ENCODE measurements at regions not wholly inside any gene's neighbourhood (a gene's known extent, or its start where the extent isn't known, plus 50 kb on each side); places are given as distances from the start of the nearest gene placed in this dataset.

DNA sequence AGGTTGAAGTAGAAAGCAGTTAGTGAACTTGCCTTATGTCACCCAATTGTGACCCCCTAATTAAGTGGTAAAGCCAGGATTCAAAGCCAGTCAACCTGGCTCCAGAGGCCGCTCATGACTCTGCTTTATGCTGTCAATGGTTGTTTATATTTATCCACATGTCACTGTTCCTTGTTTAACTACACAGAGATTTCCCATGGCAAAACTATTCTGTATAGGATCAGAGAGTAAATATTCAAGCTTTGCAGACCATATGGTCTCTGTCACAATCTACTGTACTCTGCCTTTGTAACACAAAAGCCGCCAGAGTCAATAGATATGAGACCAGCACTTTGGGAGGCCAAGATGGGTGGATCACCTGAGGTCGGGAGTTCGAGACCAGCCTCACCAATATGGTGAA, 371.7 kb upstream of the PTBP2 start:
- Histone ChIP-seq H3K4me3 (ENCODE audit: low read depth, low read length) (no peak overlapping the region), H3K36me3 (ENCODE audit: control insufficient read depth in 2 of 2, insufficient read depth in 1 of 2, low read length in 2 of 2) (no peaks in the 10 kb centered on the region), H3K4me1 (ENCODE audit: control insufficient read depth, insufficient read depth, low read length) (no peaks in the 10 kb centered on the region), H3K9me3 (ENCODE audit: control insufficient read depth, insufficient read depth, low read depth, low read length) (no peaks in the 10 kb centered on the region), H3K27ac (ENCODE audit: extremely low read depth, low read depth, low read length) (no peak overlapping the region)
- ChIA-PET CTCF (no interaction called here), POLR2A (no interaction called here)
- TF ChIP-seq, protein P1, sequence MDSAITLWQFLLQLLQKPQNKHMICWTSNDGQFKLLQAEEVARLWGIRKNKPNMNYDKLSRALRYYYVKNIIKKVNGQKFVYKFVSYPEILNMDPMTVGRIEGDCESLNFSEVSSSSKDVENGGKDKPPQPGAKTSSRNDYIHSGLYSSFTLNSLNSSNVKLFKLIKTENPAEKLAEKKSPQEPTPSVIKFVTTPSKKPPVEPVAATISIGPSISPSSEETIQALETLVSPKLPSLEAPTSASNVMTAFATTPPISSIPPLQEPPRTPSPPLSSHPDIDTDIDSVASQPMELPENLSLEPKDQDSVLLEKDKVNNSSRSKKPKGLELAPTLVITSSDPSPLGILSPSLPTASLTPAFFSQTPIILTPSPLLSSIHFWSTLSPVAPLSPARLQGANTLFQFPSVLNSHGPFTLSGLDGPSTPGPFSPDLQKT (IDR thresholded peaks at IDR 0.05; ENCODE audit: borderline replicate concordance, low read depth, low read length), result no peak
- TF ChIP-seq ZNF585B (tag by site-specific recombination; IDR thresholded peaks at IDR 0.05) (no peak), ZIC2 (tag by site-specific recombination; IDR thresholded peaks at IDR 0.05) (no peak), TRIM28 (IDR thresholded peaks at IDR 0.05; ENCODE audit: borderline replicate concordance, low read length) (no peak), ZNF324 (tag by site-specific recombination; IDR thresholded peaks at IDR 0.05) (no peak), YY1 (tag by site-specific recombination; IDR thresholded peaks at IDR 0.05) (no peak)
- TF ChIP-seq, protein P2, sequence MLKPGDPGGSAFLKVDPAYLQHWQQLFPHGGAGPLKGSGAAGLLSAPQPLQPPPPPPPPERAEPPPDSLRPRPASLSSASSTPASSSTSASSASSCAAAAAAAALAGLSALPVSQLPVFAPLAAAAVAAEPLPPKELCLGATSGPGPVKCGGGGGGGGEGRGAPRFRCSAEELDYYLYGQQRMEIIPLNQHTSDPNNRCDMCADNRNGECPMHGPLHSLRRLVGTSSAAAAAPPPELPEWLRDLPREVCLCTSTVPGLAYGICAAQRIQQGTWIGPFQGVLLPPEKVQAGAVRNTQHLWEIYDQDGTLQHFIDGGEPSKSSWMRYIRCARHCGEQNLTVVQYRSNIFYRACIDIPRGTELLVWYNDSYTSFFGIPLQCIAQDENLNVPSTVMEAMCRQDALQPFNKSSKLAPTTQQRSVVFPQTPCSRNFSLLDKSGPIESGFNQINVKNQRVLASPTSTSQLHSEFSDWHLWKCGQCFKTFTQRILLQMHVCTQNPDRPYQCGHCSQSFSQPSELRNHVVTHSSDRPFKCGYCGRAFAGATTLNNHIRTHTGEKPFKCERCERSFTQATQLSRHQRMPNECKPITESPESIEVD (tag by site-specific recombination; IDR thresholded peaks at IDR 0.05), result no peak
- TF ChIP-seq, protein P3, sequence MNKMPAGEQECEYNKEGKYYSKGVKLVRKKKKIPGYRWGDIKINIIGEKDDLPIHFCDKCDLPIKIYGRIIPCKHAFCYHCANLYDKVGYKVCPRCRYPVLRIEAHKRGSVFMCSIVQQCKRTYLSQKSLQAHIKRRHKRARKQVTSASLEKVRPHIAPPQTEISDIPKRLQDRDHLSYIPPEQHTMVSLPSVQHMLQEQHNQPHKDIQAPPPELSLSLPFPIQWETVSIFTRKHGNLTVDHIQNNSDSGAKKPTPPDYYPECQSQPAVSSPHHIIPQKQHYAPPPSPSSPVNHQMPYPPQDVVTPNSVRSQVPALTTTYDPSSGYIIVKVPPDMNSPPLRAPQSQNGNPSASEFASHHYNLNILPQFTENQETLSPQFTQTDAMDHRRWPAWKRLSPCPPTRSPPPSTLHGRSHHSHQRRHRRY (tag by site-specific recombination; IDR thresholded peaks at IDR 0.05), result no peak
- TF ChIP-seq, protein P4, sequence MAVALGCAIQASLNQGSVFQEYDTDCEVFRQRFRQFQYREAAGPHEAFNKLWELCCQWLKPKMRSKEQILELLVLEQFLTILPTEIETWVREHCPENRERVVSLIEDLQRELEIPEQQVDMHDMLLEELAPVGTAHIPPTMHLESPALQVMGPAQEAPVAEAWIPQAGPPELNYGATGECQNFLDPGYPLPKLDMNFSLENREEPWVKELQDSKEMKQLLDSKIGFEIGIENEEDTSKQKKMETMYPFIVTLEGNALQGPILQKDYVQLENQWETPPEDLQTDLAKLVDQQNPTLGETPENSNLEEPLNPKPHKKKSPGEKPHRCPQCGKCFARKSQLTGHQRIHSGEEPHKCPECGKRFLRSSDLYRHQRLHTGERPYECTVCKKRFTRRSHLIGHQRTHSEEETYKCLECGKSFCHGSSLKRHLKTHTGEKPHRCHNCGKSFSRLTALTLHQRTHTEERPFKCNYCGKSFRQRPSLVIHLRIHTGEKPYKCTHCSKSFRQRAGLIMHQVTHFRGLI (tag by site-specific recombination; IDR thresholded peaks at IDR 0.05), result no peak

DNA sequence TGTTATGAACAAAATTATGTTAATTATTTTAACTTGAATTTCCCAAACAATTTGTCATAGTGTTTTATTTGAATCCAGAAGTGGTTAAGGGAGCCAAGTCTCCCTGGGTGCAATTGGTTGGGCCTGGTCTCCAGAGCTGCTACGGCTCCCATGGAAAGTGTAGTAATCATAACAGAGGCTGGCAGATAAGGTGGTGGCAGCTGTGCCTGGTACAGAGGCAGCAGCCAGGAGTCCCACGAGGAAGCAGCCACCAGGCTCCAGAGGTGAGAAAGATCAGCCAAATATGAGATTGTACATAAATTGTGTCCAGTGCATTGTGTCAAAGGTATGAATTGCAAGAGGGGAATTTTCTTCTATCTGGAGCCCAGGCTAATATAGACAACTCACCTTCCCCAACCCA, 368.9 kb upstream of the PTBP2 start:
- POLR2A ChIA-PET, result no interaction called here
- CTCF ChIA-PET, result no interaction called here
- H3K4me3 ChIP-seq (ENCODE audit: low read depth, low read length), result no peak overlapping the region
- no peaks in the 10 kb centered on the region for H3K36me3 ChIP-seq (ENCODE audit: control insufficient read depth in 2 of 2, insufficient read depth in 1 of 2, low read length in 2 of 2)
- no peaks in the 10 kb centered on the region for H3K9me3 ChIP-seq (ENCODE audit: control insufficient read depth, insufficient read depth, low read depth, low read length)
- no peaks in the 10 kb centered on the region for H3K4me1 ChIP-seq (ENCODE audit: control insufficient read depth, insufficient read depth, low read length)
- H3K27ac ChIP-seq (ENCODE audit: extremely low read depth, low read depth, low read length), result no peak overlapping the region
- TF ChIP-seq ZNF521 (tag by site-specific recombination; IDR thresholded peaks at IDR 0.05) (no peak), ZNF140 (tag by site-specific recombination; IDR thresholded peaks at IDR 0.05) (no peak), KLF8 (tag by site-specific recombination; IDR thresholded peaks at IDR 0.05) (no peak), ZNF785 (tag by site-specific recombination; IDR thresholded peaks at IDR 0.05) (no peak), ZNF596 (tag by site-specific recombination; IDR thresholded peaks at IDR 0.05) (no peak), ZNF677 (tag by site-specific recombination; IDR thresholded peaks at IDR 0.05) (no peak), ZNF621 (tag by site-specific recombination; IDR thresholded peaks at IDR 0.05) (no peak)
- TF ChIP-seq, protein P5, sequence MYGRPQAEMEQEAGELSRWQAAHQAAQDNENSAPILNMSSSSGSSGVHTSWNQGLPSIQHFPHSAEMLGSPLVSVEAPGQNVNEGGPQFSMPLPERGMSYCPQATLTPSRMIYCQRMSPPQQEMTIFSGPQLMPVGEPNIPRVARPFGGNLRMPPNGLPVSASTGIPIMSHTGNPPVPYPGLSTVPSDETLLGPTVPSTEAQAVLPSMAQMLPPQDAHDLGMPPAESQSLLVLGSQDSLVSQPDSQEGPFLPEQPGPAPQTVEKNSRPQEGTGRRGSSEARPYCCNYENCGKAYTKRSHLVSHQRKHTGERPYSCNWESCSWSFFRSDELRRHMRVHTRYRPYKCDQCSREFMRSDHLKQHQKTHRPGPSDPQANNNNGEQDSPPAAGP (tag by site-specific recombination; IDR thresholded peaks at IDR 0.05), result no peak
- TF ChIP-seq, protein P6, sequence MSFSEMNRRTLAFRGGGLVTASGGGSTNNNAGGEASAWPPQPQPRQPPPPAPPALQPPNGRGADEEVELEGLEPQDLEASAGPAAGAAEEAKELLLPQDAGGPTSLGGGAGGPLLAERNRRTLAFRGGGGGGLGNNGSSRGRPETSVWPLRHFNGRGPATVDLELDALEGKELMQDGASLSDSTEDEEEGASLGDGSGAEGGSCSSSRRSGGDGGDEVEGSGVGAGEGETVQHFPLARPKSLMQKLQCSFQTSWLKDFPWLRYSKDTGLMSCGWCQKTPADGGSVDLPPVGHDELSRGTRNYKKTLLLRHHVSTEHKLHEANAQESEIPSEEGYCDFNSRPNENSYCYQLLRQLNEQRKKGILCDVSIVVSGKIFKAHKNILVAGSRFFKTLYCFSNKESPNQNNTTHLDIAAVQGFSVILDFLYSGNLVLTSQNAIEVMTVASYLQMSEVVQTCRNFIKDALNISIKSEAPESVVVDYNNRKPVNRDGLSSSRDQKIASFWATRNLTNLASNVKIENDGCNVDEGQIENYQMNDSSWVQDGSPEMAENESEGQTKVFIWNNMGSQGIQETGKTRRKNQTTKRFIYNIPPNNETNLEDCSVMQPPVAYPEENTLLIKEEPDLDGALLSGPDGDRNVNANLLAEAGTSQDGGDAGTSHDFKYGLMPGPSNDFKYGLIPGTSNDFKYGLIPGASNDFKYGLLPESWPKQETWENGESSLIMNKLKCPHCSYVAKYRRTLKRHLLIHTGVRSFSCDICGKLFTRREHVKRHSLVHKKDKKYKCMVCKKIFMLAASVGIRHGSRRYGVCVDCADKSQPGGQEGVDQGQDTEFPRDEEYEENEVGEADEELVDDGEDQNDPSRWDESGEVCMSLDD (tag by site-specific recombination; IDR thresholded peaks at IDR 0.05), result no peak
- TF ChIP-seq, protein P7, sequence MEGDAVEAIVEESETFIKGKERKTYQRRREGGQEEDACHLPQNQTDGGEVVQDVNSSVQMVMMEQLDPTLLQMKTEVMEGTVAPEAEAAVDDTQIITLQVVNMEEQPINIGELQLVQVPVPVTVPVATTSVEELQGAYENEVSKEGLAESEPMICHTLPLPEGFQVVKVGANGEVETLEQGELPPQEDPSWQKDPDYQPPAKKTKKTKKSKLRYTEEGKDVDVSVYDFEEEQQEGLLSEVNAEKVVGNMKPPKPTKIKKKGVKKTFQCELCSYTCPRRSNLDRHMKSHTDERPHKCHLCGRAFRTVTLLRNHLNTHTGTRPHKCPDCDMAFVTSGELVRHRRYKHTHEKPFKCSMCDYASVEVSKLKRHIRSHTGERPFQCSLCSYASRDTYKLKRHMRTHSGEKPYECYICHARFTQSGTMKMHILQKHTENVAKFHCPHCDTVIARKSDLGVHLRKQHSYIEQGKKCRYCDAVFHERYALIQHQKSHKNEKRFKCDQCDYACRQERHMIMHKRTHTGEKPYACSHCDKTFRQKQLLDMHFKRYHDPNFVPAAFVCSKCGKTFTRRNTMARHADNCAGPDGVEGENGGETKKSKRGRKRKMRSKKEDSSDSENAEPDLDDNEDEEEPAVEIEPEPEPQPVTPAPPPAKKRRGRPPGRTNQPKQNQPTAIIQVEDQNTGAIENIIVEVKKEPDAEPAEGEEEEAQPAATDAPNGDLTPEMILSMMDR (tag by site-specific recombination; IDR thresholded peaks at IDR 0.05), result no peak
- TF ChIP-seq, protein P8, sequence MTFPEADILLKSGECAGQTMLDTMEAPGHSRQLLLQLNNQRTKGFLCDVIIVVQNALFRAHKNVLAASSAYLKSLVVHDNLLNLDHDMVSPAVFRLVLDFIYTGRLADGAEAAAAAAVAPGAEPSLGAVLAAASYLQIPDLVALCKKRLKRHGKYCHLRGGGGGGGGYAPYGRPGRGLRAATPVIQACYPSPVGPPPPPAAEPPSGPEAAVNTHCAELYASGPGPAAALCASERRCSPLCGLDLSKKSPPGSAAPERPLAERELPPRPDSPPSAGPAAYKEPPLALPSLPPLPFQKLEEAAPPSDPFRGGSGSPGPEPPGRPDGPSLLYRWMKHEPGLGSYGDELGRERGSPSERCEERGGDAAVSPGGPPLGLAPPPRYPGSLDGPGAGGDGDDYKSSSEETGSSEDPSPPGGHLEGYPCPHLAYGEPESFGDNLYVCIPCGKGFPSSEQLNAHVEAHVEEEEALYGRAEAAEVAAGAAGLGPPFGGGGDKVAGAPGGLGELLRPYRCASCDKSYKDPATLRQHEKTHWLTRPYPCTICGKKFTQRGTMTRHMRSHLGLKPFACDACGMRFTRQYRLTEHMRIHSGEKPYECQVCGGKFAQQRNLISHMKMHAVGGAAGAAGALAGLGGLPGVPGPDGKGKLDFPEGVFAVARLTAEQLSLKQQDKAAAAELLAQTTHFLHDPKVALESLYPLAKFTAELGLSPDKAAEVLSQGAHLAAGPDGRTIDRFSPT (tag by site-specific recombination; IDR thresholded peaks at IDR 0.05), result no peak
- TF ChIP-seq, protein P9, sequence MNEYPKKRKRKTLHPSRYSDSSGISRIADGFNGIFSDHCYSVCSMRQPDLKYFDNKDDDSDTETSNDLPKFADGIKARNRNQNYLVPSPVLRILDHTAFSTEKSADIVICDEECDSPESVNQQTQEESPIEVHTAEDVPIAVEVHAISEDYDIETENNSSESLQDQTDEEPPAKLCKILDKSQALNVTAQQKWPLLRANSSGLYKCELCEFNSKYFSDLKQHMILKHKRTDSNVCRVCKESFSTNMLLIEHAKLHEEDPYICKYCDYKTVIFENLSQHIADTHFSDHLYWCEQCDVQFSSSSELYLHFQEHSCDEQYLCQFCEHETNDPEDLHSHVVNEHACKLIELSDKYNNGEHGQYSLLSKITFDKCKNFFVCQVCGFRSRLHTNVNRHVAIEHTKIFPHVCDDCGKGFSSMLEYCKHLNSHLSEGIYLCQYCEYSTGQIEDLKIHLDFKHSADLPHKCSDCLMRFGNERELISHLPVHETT (tag by site-specific recombination; IDR thresholded peaks at IDR 0.05), result no peak

Measured in HEK293 (cell line).